Progenitor cell of endocrine pancreas (in vitro differentiated cells): ENCODE measurements at regions not wholly inside any gene's neighbourhood (a gene's known extent, or its start where the extent isn't known, plus 50 kb on each side); places are given as distances from the start of the nearest gene placed in this dataset.

Source experiments
- DNase-seq: peaks from one replicate; pipeline ENCODE4 v3.0.0; 2021; ENCODE audit warnings: low spot score; ENCODE audit not compliant: unreplicated experiment
- H3K27ac Mint-ChIP-seq: 2 replicates; pipeline ENCODE4 v1.8.0; 2021; ENCODE audit warnings: mild to moderate bottlenecking, moderate library complexity, mixed read lengths
- H3K27me3 Mint-ChIP-seq: 2 replicates; pipeline ENCODE4 v1.8.0; 2021; ENCODE audit warnings: mixed read lengths
- H3K36me3 Mint-ChIP-seq: 2 replicates; pipeline ENCODE4 v1.8.0; 2022; ENCODE audit warnings: mixed read lengths; ENCODE audit not compliant: insufficient read depth
- H3K4me1 Mint-ChIP-seq: 2 replicates; pipeline ENCODE4 v1.8.0; 2021; ENCODE audit warnings: low read depth, mixed read lengths
- H3K4me3 Mint-ChIP-seq: 2 replicates; pipeline ENCODE4 v1.8.0; 2021; ENCODE audit warnings: low read depth, mild to moderate bottlenecking, moderate library complexity, mixed read lengths
- H3K9me3 Mint-ChIP-seq: 2 replicates; pipeline ENCODE4 v1.8.0; 2021; ENCODE audit warnings: low read depth, mixed read lengths
- CTCF ChIP-seq: fragments of 200-600 bp; sonication (generic); IDR thresholded peaks from one replicate; pipeline ENCODE4 v1.5.0; 2021; ENCODE audit warnings: antibody characterized with exemption, mild to moderate bottlenecking; ENCODE audit not compliant: unreplicated experiment

GRCh38 chr17:54770836-54771235 is 129.8 kb upstream of the TOM1L1 start:
- no peak for TF ChIP-seq CTCF
- Mint-ChIP-seq H3K9me3 (peaks cover 8% of the 10 kb centered on the region), H3K4me1 (peaks cover 11% of the 10 kb centered on the region), H3K27me3 (peaks cover 3% of the 10 kb centered on the region), H3K27ac (no peak overlapping the region), H3K36me3 (no peaks in the 10 kb centered on the region), H3K4me3 (no peak overlapping the region)
- DNase-seq, result no peak

DNA sequence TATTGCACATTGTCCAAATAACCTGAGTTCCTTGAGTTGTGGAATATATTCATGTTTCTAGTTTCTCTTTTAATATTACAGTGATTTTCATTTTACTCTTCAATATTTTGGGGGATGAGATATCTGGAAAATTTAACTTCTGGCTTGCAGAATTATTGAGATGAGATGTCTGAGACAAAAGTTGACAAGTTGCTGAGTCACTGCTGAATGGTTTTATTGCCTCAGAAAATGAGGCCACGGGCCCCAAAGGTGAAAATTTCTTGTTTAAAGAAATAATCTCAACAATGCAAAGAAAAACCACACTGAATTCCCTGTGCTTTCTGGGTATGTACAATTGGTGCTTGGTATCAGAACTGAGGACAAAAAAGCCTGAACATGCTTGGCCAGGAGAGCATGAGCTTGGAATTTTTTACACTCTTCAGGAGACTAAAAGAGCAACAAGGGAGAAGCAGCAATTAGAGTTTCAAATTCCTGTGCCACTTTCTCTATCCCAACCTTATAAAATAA is 129.2 kb upstream of the TOM1L1 start:
- DNase-seq, result no peak
- Mint-ChIP-seq H3K4me1 (peaks cover 11% of the 10 kb centered on the region), H3K27ac (no peak overlapping the region), H3K27me3 (peaks cover 3% of the 10 kb centered on the region), H3K9me3 (peaks cover 8% of the 10 kb centered on the region), H3K36me3 (no peaks in the 10 kb centered on the region), H3K4me3 (no peak overlapping the region)
- no peak for TF ChIP-seq CTCF

DNA sequence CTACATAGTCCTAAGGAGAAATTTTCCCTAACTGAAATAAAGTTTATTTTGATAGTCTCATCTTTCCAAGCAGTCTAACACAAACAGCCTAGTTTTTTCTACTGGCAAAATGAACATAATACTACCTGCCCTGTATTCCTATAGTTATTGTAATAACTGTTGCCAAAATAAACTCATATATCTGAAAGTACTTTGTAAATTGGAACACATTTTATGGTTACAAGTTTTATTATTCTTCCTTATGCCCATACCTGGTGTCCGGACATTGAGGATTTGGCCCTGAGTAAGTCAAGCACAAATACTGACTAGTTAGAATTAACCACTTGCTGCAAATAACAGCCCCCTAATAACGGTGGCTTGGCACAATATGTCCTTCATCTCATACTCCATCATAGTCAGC is 120.4 kb upstream of the TOM1L1 start:
- Mint-ChIP-seq H3K4me1 (no peaks in the 10 kb centered on the region), H3K36me3 (no peaks in the 10 kb centered on the region), H3K9me3 (peaks cover 4% of the 10 kb centered on the region), H3K4me3 (no peak overlapping the region), H3K27me3 (peaks cover 3% of the 10 kb centered on the region), H3K27ac (no peak overlapping the region)
- no peak for TF ChIP-seq CTCF
- no peak for DNase-seq

DNA sequence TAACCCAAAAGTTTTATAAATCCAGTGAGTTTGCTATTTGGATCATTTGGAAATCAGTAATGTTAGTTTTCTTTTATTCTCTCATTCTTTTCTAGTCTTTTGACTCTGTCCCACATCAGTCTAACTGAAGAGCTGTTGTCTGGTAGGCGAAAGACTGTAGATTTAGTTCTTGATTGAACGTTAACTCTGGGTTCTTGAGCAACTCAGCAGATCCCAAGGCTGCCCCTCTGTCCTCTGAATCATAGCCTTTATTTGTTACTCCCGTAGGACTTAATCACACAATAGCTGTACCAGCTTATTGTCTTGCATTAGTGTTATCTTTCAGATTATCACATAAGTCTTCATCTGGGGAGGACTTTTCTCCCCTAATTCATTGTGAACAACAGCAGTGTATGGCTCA is 119.3 kb upstream of the TOM1L1 start:
- H3K4me1 Mint-ChIP-seq, result no peaks in the 10 kb centered on the region
- H3K27me3 Mint-ChIP-seq, result peaks cover 3% of the 10 kb centered on the region
- peaks cover 4% of the 10 kb centered on the region for H3K9me3 Mint-ChIP-seq
- no peak overlapping the region for H3K27ac Mint-ChIP-seq
- no peak overlapping the region for H3K4me3 Mint-ChIP-seq
- no peak for DNase-seq
- no peak for TF ChIP-seq CTCF
- H3K36me3 Mint-ChIP-seq, result no peaks in the 10 kb centered on the region

- Mint-ChIP-seq H3K27me3 (peaks cover 4% of the 10 kb centered on the region), H3K4me3 (no peak overlapping the region), H3K4me1 (no peaks in the 10 kb centered on the region), H3K27ac (no peak overlapping the region), H3K36me3 (no peaks in the 10 kb centered on the region), H3K9me3 (peaks cover 5% of the 10 kb centered on the region)
- no peak for DNase-seq
- no peak for TF ChIP-seq CTCF
These were observed 116.3 kb upstream of the TOM1L1 start for GRCh38 chr17:54784305-54784704.
